Choroid plexus epithelial cell (primary cell): ENCODE measurements at regions not wholly inside any gene's neighbourhood (a gene's known extent, or its start where the extent isn't known, plus 50 kb on each side); places are given as distances from the start of the nearest gene placed in this dataset.
"Not testable (repeated sequence)": the region's sequence is repeated elsewhere in the genome, so short reads cannot be mapped to it uniquely, and the experiment has no call there.

ENCODE experiments used
- DNase-seq: peaks from one replicate; pipeline ENCODE4 v3.0.0-alpha.2; 2010; ENCODE audit warnings: low read depth
- H3K4me3 ChIP-seq: 2 replicates; pipeline ENCODE4 v1.5.1; 2011; ENCODE audit warnings: low read depth, mild to moderate bottlenecking, control low read depth, low read length, moderate library complexity
- CTCF ChIP-seq: conservative IDR thresholded peaks from 2 replicates; pipeline ENCODE4 v1.5.1; 2011; ENCODE audit warnings: low read depth, mild to moderate bottlenecking, control low read depth, inconsistent platforms, low read length, moderate library complexity

DNA sequence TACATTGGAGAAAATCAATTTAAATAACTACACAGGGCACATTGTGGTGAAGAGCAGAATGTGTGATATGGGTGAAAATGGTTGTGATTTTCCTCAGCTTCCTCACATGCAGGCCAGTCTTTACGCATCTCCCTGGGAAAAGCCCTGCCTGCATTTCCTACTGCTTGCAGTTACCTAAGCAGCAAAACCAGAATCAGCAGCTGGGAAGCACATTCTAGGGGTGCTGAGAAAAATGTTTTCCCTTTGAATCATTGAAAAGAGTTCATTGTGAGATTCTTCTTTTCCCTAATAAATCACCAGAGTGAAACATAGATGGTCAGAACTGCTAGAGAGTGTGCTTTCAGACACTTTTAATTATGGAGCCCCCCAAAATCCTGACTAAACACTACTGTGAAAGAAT lies 656.0 kb downstream of the TDRD15 start:
- TF ChIP-seq CTCF, result no peak
- no peak overlapping the region for H3K4me3 ChIP-seq
- DNase-seq, result peak; percentile 23

DNA sequence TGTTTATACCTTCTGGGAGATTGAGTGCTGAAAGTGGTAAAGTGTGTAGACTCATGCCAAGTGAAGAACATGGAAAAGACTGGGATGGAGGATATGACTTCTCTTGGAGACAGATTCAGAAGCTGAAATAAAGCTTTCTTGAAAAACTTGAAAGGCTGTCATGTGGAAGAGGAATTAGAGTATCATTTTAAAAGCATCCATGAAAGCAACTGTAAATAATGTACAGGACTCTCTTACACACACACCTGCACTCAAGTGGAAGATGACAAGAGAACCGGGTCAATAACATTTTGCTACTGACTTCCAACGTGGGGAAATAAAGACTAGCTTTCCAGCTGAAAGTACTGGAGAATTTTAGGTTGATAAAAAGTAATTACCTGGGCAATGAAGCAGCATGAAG lies 658.2 kb downstream of the TDRD15 start:
- TF ChIP-seq CTCF, result no peak
- no peak for DNase-seq
- H3K4me3 ChIP-seq, result no peak overlapping the region

GRCh38 chr2:21782866-21783265 lies 659.1 kb downstream of the TDRD15 start:
- DNase-seq, result no peak
- H3K4me3 ChIP-seq, result no peak overlapping the region

GRCh38 chr2:21787941-21788340 lies 664.2 kb downstream of the TDRD15 start:
- no peak for TF ChIP-seq CTCF
- H3K4me3 ChIP-seq, result no peak overlapping the region
- peak; percentile 63 for DNase-seq

More at GRCh38 chr2:21782866-21783265, 659.1 kb downstream of the TDRD15 start:
- TF ChIP-seq CTCF, result no peak

DNA sequence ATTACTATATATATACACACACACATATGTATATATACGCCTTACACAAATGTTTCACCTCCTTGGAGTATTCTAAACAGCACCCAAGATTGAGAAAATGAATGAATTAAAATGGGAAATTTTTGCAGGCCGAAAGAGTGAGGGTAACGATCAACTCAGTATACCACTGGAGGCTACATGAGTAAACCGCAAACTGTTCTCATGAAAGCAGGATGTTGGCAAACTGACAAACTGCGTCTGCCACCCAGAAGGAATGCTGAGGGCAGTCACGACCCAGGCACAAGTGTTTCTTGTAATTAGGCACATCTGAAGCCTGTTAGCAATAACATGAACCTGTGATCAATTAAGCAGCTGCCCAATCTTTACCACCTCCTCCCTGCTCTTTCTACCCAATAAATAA lies 666.5 kb downstream of the TDRD15 start:
- not testable (repeated sequence) for H3K4me3 ChIP-seq
- peak; percentile 11 for DNase-seq

- no peak for TF ChIP-seq CTCF
- no peak for DNase-seq
- no peak overlapping the region for H3K4me3 ChIP-seq
Observed at GRCh38 chr2:21792571-21792970, 668.8 kb downstream of the TDRD15 start.

DNA sequence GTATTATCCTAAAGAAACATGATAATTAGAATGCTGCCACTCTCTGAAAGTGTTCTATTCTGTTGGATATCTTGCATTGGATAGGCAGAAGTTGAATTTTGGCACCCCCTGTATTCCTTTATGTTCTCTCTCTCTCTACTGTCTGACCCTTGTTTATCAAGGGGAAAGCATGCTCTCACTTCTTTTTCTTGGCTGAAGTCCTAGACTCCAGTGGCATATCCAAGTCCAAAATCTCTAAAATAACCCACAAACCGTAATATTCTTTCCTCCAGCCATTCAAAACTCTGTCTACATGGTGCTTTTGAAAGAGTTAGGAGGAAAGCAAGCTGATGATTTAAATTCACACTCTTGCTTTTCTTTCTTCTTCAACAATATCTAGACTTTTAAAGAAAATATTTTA lies 669.7 kb downstream of the TDRD15 start:
- H3K4me3 ChIP-seq, result no peak overlapping the region
- no peak for TF ChIP-seq CTCF
- DNase-seq, result peak; percentile 65

- TF ChIP-seq CTCF, result no peak
- no peak for DNase-seq
Observed at GRCh38 chr2:21794611-21795010, 670.8 kb downstream of the TDRD15 start.

More at GRCh38 chr2:21794611-21795010, 670.8 kb downstream of the TDRD15 start:
- no peak overlapping the region for H3K4me3 ChIP-seq
